ENCODE measurements at regions not wholly inside any gene's neighbourhood (a gene's known extent, or its start where the extent isn't known, plus 50 kb on each side); places are given as distances from the start of the nearest gene placed in this dataset.

DNA sequence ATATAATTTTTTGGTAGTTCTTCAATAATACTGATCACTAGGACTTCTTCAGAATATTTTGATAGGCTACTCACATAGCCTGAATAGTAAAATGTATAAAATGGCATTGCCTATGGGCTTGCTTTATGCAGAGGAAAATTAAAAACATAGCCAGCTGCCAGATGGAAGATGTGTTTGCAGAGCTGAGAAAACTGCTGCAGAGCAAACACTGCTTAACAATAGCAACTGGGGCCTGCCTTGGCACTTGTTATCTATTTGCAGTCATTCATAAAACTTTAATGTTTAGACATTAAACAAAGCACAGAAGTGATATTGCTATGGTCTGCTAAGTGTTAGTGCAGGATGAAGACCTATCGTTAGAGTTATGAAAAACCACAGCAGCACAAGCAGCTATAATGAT, 151.5 kb upstream of the SMC2 start:
- DNase-seq: no peak

GRCh38 chr9:103949096-103949495, 145.0 kb upstream of the SMC2 start:
- DNase-seq: no peak

DNA sequence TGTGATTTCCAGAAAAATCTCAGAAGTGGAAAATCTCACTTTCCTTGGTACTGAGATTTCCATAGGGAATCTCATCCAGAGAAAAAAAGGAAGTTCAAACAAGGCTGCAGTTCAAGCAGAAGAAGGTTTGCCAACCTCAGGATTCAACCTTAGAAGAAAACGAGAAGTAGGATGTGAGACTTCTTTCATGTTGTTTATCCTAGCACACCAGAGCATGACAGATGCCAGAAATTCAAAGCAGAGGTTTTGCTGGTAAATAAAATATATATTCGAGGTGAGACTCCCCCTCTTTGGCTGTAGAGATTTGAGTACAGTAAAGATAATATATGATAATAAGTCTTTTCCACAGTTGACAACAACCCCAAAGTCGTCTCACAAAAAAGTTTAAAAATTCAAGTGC, 116.9 kb upstream of the SMC2 start:
- no peak for DNase-seq

GRCh38 chr9:103978396-103978795, 115.7 kb upstream of the SMC2 start:
- no peak for DNase-seq

GRCh38 chr9:103981912-103982311, 112.2 kb upstream of the SMC2 start:
- DNase-seq: no peak

DNA sequence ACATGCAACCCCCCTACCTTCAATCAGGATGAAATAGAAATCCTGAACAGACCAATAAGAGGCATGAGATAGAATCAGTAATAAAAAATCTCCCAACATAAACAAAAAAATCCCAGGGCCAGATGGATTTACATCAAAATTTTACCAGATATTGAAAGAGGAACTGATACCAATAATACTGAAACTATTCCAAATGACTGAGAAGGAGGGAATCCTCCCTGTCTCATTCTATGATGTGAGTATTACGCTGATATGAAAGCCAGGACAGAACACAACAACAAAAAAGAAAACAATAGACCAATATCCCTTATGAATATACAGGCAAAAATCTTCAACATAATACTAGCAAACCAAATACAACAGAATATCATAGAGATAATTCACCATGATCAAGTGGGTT, 109.0 kb upstream of the SMC2 start:
- no peak for DNase-seq

DNA sequence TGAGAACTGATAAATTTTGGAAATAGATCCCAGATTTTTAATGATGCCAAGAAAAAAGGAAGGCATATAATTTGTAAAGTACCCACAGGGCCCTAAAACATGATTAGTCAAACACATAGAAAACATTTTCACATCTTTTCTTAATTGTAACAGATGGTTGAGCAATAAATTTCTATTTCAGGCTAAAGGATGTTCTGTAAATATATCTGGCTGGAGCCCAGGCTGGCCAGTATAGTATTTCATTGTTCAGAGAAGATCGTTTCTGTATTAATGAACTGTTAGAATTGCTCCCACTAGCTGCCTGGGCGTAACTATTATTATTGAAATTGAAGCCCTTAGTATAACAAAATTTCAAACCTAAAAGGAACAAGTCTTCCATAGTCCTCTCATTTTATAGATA, 105.3 kb upstream of the SMC2 start:
- no peak for DNase-seq

DNA sequence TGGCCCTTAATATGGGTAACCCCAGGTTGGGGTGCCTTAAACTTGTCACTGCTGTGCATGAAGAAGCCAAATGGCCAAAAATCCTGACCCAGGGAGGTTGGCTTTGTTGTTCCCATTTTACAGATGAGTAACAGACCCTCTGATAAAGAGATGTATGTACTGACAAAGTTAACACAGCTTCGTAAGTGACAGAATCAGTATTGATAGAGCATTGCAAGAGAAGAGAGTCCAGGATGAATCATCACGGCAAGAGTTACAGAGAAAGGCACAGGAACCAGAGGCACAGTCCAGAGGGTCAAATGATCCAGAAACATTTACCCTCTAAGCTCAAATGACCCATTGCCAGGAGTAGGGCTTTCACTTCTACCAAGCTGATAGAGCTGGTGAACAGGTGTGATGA, 103.8 kb upstream of the SMC2 start:
- no peak for DNase-seq

DNA sequence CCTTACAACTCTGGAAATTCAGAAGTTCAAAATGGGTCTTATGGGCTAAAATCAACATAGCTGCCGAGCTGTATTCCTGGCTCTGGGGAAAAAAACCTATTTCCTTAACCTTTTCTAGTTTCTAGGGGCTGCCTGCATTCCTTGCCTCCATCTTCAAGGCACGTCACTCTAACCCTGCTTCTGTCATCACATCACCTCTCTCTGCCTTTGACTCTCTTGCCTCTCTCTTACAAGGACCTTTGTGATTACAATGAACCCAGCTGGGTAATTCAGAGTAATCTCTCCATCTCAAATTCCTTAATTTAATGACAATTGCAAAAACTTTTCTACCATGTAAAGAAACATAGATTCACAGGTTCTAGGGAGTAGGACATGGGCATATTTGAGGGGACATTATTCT, 103.1 kb upstream of the SMC2 start:
- DNase-seq: no peak

DNA sequence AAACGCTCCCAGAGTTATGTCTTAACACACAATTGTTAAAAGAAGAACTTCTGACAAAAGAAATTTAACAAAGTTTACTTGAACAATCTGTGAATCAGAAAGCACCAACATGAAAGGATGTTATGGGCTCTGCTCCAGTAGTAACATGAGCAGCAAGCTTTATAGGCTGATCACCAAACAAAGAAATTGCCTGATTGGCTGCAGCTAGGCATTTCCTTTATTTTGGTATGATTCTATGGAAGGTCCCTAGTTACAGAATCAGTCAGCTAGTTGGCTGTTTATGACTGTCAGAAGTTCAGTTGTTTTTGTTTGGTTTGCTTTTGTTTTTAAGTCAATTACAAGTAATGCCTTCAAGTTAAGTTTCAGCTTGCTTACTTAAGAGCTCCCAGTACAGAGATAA, 102.4 kb upstream of the SMC2 start:
- DNase-seq: no peak

DNA sequence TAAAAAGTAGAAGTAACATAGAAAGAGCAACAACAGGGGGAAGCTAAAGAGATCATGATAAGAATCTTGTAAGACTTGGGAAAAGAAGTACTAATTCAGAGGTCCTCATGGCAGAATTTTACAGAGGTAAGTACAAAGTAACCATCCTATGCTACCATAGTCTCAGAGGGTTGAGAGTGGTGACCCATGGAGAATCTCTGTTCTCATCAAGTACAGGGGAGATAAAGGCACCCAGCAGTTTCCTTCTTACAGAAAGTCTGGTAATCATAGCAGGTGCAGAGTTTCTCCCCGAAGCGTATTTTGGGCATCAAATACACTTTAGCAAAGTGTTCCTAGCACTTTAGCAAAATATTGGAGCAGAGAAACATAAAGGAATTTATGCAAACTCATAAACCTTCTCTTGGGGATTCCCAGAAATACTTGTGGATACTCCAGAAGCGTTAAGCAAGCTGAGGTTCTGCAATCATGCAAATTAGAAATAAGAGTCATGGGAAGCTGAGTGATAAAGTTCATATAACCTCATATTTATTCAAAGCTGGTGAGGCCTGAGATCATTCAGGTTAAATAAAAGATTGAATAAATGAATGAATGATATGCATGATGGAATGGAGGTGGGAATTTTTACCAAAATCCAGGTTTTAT, 101.0 kb upstream of the SMC2 start:
- DNase-seq: no peak

DNA sequence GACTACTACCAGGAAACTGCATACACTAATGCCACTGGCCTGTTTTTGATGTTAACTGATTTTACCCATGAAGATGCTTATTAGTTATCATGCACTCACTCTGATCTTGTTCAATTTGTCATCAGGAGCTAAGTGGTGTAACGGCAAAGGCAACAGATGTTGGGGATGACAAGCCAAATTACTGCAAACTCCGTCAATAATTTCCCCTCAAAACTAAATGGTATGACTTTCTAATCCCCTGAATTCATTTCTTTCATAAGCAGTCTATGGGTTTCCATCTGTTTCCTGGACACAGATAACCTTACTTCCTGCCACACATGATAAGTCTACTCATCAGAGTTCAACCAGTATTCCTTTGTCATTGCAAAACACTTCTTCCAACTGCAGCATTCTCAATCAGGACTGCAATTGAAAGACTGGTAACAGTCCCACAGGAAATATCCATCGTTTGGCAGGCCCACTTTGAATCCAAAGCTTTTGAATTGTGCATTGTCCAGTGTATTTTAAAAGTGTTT, 96.2 kb upstream of the SMC2 start:
- DNase-seq: no peak

- no peak for DNase-seq
Measured at GRCh38 chr9:103999375-104000062, 94.6 kb upstream of the SMC2 start.

DNA sequence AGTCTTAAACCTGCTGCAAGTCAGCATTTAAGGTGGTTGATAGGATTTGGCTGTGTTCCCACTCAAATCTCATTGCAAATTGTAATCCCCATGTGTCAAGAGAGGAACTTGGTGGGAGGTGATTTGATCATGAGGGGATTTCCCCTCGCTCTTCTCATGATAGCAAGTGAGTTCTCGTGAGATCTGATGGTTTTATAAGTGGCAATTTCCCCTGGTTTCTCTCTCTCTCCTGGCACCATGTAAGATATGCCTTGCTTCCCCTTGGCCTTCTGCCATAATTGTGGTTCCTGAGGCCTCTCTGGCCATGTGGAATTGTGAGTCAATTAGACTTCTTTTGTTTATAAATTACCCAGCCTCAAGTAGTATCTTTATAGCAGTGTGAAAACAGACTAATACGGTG, 84.3 kb upstream of the SMC2 start:
- DNase-seq: no peak

DNA sequence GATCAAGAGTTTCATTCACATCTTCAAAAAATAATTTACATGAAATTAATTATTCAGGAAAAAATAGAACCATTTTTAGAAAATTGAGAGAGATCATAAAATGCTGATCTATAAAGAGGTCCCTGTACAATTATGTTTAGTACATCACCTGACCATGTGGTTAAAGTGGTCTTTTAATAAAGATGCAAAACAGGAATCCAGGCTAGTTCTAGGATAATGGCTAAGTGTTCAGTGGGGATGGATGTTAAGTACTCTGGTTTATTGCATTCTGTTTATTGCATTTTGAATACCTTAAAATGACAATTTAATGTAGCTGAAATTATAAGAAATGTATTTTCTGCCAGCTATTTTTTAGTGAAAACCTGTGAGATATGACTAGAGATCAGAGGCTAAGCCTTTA, 72.0 kb upstream of the SMC2 start:
- DNase-seq: no peak

DNA sequence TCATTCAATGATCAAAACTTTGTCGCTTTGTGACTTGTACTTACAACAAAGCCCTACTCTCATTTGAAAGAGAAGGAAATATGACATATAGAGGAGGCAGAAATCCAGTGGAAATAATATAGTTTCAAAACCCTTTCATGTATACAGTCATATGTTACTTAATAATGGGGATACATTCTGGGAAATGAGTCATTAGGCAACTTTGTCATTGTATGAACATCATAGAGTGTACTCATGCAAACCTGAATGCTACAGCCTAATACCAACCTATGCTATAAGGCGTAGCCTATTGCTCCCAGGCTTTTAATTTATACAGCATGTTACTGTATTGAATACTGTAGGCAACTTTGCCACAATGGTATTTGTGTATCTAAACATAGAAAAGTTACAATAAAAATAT, 69.0 kb upstream of the SMC2 start:
- no peak for DNase-seq

- no peak for DNase-seq
Measured at GRCh38 chr9:104025945-104026344, 68.2 kb upstream of the SMC2 start.

DNA sequence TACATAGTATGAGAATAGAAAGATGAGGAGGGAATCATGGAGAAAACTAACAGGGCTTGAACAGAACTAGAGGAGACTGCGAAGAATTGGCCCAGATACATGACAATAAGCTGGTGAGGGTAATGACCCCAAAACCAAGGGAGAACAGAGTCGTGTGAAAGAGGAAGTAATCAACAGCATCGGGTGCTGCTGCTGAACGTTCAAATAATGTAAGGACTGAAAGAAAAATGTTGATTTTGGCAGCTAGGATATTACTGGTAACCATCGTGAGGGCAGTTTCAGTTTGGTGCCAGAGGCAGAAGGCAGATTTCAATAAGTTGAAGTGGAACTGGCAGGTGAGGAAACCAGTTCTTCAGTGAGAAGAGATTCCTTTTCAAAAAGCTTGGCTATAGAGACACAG, 66.8 kb upstream of the SMC2 start:
- no peak for DNase-seq

- DNase-seq: no peak
Measured at GRCh38 chr9:104028827-104029226, 65.3 kb upstream of the SMC2 start.

Data from T1000 (cell line).